K562 (cell line): ENCODE measurements at regions not wholly inside any gene's neighbourhood (a gene's known extent, or its start where the extent isn't known, plus 50 kb on each side); places are given as distances from the start of the nearest gene placed in this dataset.

Experiments
- CREB1 ChIP-seq, 2 experiments: sonication (generic) in 1 of 2; formaldehyde crosslinking in 1 of 2; IDR thresholded peaks; 2 replicates each; pipeline versions ENCODE4 v1.6.1 to v1.8.0; 2012 to 2022; ENCODE audit warnings: inconsistent platforms in 1 of 2, mild to moderate bottlenecking in 1 of 2, missing genetic modification reagents in 1 of 2, moderate library complexity in 1 of 2
- FOS ChIP-seq: IDR thresholded peaks from 3 replicates; pipeline ENCODE4 v1.6.1; 2011; ENCODE audit not compliant: insufficient read length; ENCODE audit errors: extremely low read depth
- NBN ChIP-seq: fragments of 450-650 bp; IDR thresholded peaks from 2 replicates; pipeline ENCODE4 v1.6.1; 2016; ENCODE audit warnings: low read depth, mild to moderate bottlenecking
- YBX1 ChIP-seq: fragments of 450-650 bp; IDR thresholded peaks from 2 replicates; pipeline ENCODE4 v1.7.1; 2016; ENCODE audit warnings: mild to moderate bottlenecking
- ZNF232 ChIP-seq: sonication (generic); formaldehyde crosslinking; IDR thresholded peaks from 2 replicates; pipeline ENCODE4 v1.8.0; 2022; ENCODE audit warnings: mild to moderate bottlenecking, missing genetic modification reagents
- TF ChIP-seq, protein P1 (sequence below), 3 experiments: IDR thresholded peaks in 2 of 3; conservative IDR thresholded peaks in 1 of 3; 2 replicates each; pipeline ENCODE4 v1.5.1; 2011 to 2012; ENCODE audit warnings: low read length in 3 of 3, mild to moderate bottlenecking in 3 of 3, control low read depth in 2 of 3, improper control_type of control experiment in 1 of 3, inconsistent platforms in 1 of 3, low read depth in 1 of 3, mixed read lengths in 1 of 3, moderate library complexity in 1 of 3; ENCODE audit not compliant: insufficient read depth in 2 of 3
- TF ChIP-seq, protein P2 (sequence below), 2 experiments: IDR thresholded peaks; 2 replicates each; pipeline ENCODE4 v1.6.1; 2012; ENCODE audit warnings: improper control_type of control experiment in 2 of 2, low read depth in 2 of 2, low read length in 2 of 2, borderline replicate concordance in 1 of 2
- TF ChIP-seq, protein P3 (sequence below): sonication (generic); formaldehyde crosslinking; IDR thresholded peaks from 2 replicates; pipeline ENCODE4 v1.8.0; 2023; ENCODE audit warnings: missing genetic modification reagents, mild to moderate bottlenecking, borderline replicate concordance
- TF ChIP-seq, protein P4 (sequence below), 2 experiments: fragments of 450-650 bp; formaldehyde crosslinking in 1 of 2; IDR thresholded peaks; 2 replicates each; pipeline versions ENCODE4 v1.4.0 to v1.6.1; 2014 to 2020; ENCODE audit warnings: mild to moderate bottlenecking in 2 of 2, borderline replicate concordance in 1 of 2, low read depth in 1 of 2

DNA sequence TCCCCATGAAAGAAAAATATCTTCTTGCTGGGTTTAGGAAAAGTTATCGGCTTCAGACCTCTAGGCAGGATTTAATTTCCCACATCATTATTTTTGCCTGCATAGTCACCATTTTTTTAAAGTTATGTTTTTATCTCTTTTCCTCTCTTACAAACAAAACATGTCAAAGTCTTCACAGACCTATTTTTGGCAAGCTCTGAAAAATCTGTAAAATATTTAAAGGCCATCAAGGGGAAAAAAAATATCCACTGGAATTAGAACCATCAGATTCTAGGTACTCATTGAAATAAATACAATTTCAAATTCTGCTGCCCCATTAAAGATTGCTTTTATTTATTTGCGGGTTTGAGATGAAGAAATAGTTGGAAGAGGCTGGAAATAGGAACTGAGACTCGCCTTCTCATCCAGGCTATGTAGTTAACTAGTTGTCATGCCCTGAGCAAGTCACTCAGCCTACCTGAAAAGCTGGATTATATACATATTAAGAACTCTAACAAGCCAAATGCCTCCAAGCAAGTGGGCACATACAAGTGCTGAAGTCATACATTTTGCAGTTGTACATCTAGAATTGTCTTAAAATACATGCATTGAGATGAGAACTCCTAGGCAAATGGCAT, 101.7 kb upstream of the SASH1 start:
- TF ChIP-seq, protein P1, sequence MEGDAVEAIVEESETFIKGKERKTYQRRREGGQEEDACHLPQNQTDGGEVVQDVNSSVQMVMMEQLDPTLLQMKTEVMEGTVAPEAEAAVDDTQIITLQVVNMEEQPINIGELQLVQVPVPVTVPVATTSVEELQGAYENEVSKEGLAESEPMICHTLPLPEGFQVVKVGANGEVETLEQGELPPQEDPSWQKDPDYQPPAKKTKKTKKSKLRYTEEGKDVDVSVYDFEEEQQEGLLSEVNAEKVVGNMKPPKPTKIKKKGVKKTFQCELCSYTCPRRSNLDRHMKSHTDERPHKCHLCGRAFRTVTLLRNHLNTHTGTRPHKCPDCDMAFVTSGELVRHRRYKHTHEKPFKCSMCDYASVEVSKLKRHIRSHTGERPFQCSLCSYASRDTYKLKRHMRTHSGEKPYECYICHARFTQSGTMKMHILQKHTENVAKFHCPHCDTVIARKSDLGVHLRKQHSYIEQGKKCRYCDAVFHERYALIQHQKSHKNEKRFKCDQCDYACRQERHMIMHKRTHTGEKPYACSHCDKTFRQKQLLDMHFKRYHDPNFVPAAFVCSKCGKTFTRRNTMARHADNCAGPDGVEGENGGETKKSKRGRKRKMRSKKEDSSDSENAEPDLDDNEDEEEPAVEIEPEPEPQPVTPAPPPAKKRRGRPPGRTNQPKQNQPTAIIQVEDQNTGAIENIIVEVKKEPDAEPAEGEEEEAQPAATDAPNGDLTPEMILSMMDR (IDR thresholded peaks at IDR 0.05 in 2 of 3, conservative IDR thresholded peaks at IDR 0.05 in 1 of 3; ENCODE audit: insufficient read depth in 2 of 3, low read depth in 1 of 3, low read length in 3 of 3), result no peak
- TF ChIP-seq, protein P2, sequence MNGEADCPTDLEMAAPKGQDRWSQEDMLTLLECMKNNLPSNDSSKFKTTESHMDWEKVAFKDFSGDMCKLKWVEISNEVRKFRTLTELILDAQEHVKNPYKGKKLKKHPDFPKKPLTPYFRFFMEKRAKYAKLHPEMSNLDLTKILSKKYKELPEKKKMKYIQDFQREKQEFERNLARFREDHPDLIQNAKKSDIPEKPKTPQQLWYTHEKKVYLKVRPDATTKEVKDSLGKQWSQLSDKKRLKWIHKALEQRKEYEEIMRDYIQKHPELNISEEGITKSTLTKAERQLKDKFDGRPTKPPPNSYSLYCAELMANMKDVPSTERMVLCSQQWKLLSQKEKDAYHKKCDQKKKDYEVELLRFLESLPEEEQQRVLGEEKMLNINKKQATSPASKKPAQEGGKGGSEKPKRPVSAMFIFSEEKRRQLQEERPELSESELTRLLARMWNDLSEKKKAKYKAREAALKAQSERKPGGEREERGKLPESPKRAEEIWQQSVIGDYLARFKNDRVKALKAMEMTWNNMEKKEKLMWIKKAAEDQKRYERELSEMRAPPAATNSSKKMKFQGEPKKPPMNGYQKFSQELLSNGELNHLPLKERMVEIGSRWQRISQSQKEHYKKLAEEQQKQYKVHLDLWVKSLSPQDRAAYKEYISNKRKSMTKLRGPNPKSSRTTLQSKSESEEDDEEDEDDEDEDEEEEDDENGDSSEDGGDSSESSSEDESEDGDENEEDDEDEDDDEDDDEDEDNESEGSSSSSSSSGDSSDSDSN (IDR thresholded peaks at IDR 0.05; ENCODE audit: borderline replicate concordance in 1 of 2, low read depth in 2 of 2, low read length in 2 of 2), result no peak
- TF ChIP-seq NBN (no peak), CREB1 (IDR thresholded peaks at IDR 0.05) (no peak), CREB1 (CRISPR knock-in tag; IDR thresholded peaks at IDR 0.05) (no peak), YBX1 (no peak), ZNF232 (CRISPR knock-in tag) (no peak), FOS (no peak)
- TF ChIP-seq, protein P3, sequence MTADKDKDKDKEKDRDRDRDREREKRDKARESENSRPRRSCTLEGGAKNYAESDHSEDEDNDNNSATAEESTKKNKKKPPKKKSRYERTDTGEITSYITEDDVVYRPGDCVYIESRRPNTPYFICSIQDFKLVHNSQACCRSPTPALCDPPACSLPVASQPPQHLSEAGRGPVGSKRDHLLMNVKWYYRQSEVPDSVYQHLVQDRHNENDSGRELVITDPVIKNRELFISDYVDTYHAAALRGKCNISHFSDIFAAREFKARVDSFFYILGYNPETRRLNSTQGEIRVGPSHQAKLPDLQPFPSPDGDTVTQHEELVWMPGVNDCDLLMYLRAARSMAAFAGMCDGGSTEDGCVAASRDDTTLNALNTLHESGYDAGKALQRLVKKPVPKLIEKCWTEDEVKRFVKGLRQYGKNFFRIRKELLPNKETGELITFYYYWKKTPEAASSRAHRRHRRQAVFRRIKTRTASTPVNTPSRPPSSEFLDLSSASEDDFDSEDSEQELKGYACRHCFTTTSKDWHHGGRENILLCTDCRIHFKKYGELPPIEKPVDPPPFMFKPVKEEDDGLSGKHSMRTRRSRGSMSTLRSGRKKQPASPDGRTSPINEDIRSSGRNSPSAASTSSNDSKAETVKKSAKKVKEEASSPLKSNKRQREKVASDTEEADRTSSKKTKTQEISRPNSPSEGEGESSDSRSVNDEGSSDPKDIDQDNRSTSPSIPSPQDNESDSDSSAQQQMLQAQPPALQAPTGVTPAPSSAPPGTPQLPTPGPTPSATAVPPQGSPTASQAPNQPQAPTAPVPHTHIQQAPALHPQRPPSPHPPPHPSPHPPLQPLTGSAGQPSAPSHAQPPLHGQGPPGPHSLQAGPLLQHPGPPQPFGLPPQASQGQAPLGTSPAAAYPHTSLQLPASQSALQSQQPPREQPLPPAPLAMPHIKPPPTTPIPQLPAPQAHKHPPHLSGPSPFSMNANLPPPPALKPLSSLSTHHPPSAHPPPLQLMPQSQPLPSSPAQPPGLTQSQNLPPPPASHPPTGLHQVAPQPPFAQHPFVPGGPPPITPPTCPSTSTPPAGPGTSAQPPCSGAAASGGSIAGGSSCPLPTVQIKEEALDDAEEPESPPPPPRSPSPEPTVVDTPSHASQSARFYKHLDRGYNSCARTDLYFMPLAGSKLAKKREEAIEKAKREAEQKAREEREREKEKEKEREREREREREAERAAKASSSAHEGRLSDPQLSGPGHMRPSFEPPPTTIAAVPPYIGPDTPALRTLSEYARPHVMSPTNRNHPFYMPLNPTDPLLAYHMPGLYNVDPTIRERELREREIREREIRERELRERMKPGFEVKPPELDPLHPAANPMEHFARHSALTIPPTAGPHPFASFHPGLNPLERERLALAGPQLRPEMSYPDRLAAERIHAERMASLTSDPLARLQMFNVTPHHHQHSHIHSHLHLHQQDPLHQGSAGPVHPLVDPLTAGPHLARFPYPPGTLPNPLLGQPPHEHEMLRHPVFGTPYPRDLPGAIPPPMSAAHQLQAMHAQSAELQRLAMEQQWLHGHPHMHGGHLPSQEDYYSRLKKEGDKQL (CRISPR knock-in tag), result no peak
- TF ChIP-seq, protein P4, sequence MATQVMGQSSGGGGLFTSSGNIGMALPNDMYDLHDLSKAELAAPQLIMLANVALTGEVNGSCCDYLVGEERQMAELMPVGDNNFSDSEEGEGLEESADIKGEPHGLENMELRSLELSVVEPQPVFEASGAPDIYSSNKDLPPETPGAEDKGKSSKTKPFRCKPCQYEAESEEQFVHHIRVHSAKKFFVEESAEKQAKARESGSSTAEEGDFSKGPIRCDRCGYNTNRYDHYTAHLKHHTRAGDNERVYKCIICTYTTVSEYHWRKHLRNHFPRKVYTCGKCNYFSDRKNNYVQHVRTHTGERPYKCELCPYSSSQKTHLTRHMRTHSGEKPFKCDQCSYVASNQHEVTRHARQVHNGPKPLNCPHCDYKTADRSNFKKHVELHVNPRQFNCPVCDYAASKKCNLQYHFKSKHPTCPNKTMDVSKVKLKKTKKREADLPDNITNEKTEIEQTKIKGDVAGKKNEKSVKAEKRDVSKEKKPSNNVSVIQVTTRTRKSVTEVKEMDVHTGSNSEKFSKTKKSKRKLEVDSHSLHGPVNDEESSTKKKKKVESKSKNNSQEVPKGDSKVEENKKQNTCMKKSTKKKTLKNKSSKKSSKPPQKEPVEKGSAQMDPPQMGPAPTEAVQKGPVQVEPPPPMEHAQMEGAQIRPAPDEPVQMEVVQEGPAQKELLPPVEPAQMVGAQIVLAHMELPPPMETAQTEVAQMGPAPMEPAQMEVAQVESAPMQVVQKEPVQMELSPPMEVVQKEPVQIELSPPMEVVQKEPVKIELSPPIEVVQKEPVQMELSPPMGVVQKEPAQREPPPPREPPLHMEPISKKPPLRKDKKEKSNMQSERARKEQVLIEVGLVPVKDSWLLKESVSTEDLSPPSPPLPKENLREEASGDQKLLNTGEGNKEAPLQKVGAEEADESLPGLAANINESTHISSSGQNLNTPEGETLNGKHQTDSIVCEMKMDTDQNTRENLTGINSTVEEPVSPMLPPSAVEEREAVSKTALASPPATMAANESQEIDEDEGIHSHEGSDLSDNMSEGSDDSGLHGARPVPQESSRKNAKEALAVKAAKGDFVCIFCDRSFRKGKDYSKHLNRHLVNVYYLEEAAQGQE (IDR thresholded peaks at IDR 0.05; ENCODE audit: borderline replicate concordance), result no peak
- TF ChIP-seq, protein P4 (CRISPR knock-in tag; IDR thresholded peaks at IDR 0.05; ENCODE audit: low read depth), result no peak
